Chondrocyte (in vitro differentiated cells): ENCODE measurements at regions not wholly inside any gene's neighbourhood (a gene's known extent, or its start where the extent isn't known, plus 50 kb on each side); places are given as distances from the start of the nearest gene placed in this dataset.

Experiments
- DNase-seq: peaks from one replicate; pipeline ENCODE4 v3.0.0; 2021; ENCODE audit warnings: mixed read lengths, low spot score
- H3K27ac Mint-ChIP-seq: one replicate; pipeline ENCODE4 v1.8.0; 2021; ENCODE audit warnings: mild to moderate bottlenecking, moderate library complexity, mixed read lengths; ENCODE audit not compliant: unreplicated experiment
- H3K27me3 Mint-ChIP-seq: 2 replicates; pipeline ENCODE4 v1.8.0; 2021; ENCODE audit warnings: low read depth, mixed read lengths
- H3K36me3 Mint-ChIP-seq: 2 replicates; pipeline ENCODE4 v1.8.0; 2021; ENCODE audit warnings: low read depth, mixed read lengths
- H3K4me1 Mint-ChIP-seq: 2 replicates; pipeline ENCODE4 v1.8.0; 2021; ENCODE audit warnings: low read depth, mild to moderate bottlenecking, mixed read lengths
- H3K4me3 Mint-ChIP-seq: one replicate; pipeline ENCODE4 v1.8.0; 2021; ENCODE audit warnings: mild to moderate bottlenecking, moderate library complexity, mixed read lengths; ENCODE audit not compliant: unreplicated experiment
- H3K9me3 Mint-ChIP-seq: 2 replicates; pipeline ENCODE4 v1.8.0; 2021; ENCODE audit warnings: low read depth, mixed read lengths
- TF ChIP-seq, protein P1 (sequence below): fragments of 200-600 bp; sonication (generic); IDR thresholded peaks from 2 replicates; pipeline ENCODE4 v1.5.0; 2021; ENCODE audit warnings: antibody characterized with exemption, mild to moderate bottlenecking, moderate library complexity

GRCh38 chr10:107915215-107915610 is 750.7 kb upstream of the SORCS1 start:
- Mint-ChIP-seq H3K9me3 (peaks cover 11% of the 10 kb centered on the region), H3K27me3 (peaks cover 47% of the 10 kb centered on the region), H3K4me3 (no peak overlapping the region), H3K36me3 (no peaks in the 10 kb centered on the region), H3K27ac (no peak overlapping the region), H3K4me1 (peaks cover 6% of the 10 kb centered on the region)
- TF ChIP-seq, protein P1, sequence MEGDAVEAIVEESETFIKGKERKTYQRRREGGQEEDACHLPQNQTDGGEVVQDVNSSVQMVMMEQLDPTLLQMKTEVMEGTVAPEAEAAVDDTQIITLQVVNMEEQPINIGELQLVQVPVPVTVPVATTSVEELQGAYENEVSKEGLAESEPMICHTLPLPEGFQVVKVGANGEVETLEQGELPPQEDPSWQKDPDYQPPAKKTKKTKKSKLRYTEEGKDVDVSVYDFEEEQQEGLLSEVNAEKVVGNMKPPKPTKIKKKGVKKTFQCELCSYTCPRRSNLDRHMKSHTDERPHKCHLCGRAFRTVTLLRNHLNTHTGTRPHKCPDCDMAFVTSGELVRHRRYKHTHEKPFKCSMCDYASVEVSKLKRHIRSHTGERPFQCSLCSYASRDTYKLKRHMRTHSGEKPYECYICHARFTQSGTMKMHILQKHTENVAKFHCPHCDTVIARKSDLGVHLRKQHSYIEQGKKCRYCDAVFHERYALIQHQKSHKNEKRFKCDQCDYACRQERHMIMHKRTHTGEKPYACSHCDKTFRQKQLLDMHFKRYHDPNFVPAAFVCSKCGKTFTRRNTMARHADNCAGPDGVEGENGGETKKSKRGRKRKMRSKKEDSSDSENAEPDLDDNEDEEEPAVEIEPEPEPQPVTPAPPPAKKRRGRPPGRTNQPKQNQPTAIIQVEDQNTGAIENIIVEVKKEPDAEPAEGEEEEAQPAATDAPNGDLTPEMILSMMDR, result no peak
- no peak for DNase-seq

GRCh38 chr10:107914450-107915214 is 750.1 kb upstream of the SORCS1 start:
- Mint-ChIP-seq H3K9me3 (peaks cover 10% of the 10 kb centered on the region), H3K4me1 (peaks cover 6% of the 10 kb centered on the region), H3K36me3 (no peaks in the 10 kb centered on the region), H3K4me3 (peak overlapping the region; percentile 31), H3K27ac (no peak overlapping the region), H3K27me3 (peaks cover 47% of the 10 kb centered on the region)
- no peak for DNase-seq
- TF ChIP-seq, protein P1, result no peak

DNA sequence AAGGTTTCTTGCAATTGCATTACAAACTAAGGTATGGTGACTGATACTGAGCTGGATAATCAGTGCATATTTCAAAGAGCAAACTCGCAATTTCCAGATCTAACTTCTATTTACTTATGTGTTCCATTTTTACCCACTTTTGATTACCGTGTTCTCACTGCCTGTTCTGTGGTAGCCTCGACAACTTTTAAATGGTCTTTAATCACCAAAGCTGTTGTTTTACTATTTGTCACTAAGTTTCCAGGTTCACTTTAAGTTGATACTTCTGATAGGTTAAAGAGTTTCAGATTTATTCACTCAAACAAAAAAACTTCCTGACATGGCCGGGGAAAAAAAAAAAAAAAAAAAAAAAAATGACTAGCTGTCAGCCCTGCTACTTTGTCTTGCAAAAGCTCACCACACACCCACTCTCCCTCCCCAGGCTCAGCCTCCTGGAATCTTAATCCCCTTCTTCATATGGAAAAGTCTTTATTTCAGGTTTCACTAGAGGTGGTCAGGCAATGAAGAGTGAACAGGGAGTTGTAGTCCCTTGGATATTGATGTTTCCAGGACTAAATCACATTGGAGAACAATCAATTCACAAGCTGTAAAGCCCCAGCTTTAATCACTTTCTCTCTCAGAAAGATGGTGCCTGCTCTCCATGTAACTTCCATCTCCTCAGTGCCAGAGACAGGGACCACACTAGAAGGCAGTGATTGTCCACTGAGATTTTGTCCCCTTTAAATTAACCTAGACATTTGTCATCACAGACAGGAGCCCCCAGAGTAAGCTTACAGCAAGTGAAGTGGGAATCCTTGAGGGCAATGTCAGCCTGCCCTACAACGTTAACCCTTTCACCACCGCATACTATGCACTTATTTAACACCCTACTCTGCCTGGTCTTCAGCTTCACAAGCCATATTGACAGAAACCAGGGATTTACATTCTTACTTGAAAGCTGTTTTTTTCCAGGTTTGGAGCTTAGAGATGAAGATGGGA is 749.1 kb upstream of the SORCS1 start:
- DNase-seq, result no peak
- peaks cover 2% of the 10 kb centered on the region for H3K9me3 Mint-ChIP-seq
- no peak overlapping the region for H3K4me3 Mint-ChIP-seq
- no peak overlapping the region for H3K27ac Mint-ChIP-seq
- peaks cover 6% of the 10 kb centered on the region for H3K4me1 Mint-ChIP-seq
- no peaks in the 10 kb centered on the region for H3K36me3 Mint-ChIP-seq
- H3K27me3 Mint-ChIP-seq, result peaks cover 48% of the 10 kb centered on the region
- TF ChIP-seq, protein P1, result no peak

DNA sequence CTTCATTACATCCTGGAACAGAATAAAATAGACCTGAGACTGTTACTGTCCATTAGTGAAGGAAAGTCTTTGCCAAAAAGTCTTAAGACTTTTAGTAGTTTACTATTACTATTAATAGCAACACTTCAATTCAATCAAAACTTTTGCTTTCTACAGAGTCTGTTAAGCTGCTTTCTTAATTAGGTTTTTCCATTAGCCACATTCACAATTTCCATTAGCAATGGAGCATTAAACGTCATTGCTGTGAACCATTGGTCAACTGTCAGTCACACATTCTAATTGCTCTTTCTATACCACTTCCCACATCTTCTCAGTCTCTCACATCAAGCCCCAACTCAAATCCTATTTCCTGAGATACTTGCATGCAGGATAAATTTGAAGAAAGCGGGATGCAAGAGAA is 736.6 kb upstream of the SORCS1 start:
- H3K27me3 Mint-ChIP-seq, result peaks cover 3% of the 10 kb centered on the region
- H3K27ac Mint-ChIP-seq, result no peak overlapping the region
- no peaks in the 10 kb centered on the region for H3K9me3 Mint-ChIP-seq
- no peak for DNase-seq
- TF ChIP-seq, protein P1, result no peak
- H3K4me1 Mint-ChIP-seq, result no peaks in the 10 kb centered on the region
- no peak overlapping the region for H3K4me3 Mint-ChIP-seq
- no peaks in the 10 kb centered on the region for H3K36me3 Mint-ChIP-seq

GRCh38 chr10:107900131-107900530 is 735.6 kb upstream of the SORCS1 start:
- no peak overlapping the region for H3K27ac Mint-ChIP-seq

More at GRCh38 chr10:107900131-107900530, 735.6 kb upstream of the SORCS1 start:
- Mint-ChIP-seq H3K27me3 (peaks cover 3% of the 10 kb centered on the region), H3K36me3 (no peaks in the 10 kb centered on the region), H3K9me3 (no peaks in the 10 kb centered on the region), H3K4me1 (no peaks in the 10 kb centered on the region), H3K4me3 (no peak overlapping the region)
- TF ChIP-seq, protein P1, result no peak
- DNase-seq, result no peak
